ENCODE measurements at regions not wholly inside any gene's neighbourhood (a gene's known extent, or its start where the extent isn't known, plus 50 kb on each side); places are given as distances from the start of the nearest gene placed in this dataset.

DNA sequence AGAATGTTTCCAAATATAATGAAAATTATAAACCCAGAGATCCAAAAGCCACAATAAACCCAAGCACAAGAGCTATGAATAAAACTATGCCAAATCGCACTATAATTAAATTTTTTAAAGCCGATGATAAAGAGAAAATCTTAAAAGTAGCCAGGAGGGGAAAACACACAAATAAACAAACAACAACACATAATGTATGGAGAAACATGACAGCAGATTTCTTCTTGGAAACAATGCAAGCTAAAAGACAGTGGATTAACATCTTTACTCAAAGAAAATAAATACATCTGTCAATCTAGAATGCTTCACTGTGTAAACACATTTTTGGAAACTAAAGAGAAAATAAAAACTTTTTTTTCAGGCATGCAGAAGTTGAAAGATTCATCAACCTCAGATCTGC is 53.0 kb upstream of the SMOX start:
- DNase-seq, result no peak

DNA sequence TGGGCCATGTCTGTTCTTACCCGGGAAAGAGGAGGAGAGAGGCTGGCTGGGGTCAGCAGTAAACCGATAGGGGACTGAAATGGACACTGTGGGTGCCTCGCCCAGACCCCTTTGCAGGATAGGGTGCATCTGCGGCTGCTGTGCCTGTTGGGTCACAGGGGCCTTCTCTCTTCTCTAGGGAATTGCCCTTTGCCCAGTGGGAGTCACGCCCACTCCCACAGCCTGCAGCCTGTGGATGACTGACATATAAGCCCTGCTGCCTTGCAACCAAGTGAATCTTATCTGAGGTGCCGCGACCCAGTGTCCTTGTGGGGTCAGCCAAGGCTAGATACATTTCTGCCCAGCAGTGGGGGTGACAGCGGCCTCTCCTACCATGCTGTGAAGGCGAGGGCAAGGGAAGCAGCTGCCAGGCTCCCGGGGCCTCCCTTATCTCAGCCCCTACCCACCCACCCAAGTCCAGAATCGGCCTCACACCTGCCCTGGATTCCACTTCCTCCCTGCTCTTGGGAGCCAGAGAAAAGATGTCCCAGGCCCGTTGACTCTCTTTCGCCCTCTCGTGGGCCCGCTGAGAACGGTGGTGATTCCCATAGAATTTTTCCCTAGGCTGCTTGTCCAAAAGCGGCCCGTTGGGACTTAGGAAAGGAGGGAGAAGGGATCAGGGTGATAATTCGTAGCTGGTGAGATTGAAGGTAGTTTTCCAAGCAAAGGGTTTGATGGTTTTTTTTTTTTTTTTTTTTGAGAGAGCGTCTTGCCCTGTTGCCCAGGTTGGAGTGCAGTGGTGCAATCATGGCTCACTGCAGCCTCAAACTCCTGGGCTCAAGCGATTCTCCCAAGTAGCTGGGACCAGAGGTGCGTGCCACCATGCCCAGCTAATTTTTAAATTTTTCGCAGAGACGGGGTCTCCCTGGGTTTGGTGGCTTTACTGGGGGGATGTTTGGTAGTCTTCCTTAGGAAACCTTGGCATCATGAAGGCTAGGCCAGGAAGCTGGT is 56.8 kb upstream of the SMOX start:
- DNase-seq, result no peak

DNA sequence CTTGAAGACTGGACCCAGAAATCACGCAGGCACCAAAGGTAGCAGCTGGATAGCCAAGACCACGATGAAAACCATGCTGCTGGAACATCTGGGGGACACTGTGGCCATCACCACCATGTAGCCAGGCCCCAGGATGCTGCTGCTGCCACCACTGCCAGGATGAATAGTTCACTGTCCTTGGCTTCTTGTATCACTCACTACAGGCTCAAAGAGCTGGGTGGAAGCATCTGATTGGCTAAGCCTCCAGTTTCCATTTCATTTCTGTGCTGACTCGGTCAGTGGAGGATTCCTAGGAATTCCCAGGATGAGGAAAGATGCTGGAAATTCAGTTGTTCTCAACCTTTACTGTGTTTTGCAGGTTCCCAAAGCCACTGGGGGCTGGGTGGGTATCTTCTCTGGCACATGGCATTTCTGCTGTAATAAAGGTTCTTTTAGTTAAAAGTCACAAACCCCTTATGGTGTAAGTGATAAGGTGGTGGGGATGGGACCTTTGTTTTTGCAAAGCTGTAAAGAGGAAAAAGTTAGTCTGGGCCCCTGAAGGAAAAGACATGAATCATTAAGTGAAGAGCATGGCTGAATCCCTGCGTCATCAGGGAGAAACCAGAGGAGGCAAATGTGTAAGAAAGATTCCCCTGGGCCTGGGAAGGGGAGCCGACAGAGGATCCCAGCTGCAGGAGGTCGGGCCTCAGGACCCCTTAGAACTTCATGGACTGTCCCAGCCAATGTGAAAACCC is 57.7 kb upstream of the SMOX start:
- no peak for DNase-seq

DNA sequence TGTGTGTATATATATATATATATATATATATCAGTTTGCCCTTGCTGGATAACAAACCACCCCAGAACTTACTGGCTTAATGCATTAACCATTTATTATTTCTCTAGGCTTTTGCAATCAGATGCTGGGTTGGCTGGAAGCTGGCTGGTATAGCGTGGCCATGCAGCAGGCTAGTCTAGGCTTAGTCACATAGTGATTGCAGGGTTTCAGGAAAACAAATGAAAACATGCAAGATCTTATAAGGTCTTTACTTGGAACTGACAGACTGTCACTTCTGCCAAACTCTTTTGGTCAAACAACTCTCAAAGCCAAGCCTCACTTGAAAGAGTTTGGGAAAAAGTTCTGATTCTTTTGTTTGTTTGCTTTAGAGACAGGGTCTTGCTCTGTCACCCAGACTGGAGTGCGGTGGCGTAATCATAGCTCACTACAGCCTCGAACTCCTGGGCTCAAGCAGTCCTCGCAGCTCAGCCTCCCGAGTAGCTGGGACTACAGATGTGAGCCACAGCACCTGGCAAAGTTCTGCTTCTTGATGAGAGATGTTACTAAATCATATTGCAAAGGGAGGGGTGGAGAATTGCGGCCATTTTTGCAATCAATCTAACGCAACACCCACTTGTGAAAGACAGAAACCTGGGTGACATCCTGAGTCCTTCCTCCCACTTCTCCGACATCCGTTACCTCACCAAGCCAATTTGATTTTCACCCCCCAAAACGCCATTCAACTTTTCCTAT is 58.7 kb upstream of the SMOX start:
- DNase-seq, result no peak

DNA sequence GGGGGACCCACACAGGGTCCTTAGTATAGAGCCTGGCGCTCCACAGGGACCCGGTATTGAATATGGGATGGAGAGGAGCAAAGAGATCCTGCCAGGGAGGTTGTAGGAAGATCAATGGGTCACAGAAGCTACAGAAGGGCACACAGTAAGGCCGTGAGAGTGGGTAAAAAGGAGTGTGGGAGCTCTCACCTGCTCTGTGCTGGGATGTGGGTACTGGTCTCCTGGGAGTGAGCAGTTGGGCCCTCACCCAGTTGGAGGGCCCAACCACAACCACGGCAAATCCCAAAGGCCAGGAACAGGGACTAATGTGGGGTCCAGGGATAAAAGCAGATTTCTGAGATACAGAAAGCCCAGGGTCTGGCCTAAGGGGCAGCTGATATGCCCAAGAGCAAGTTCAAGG is 59.9 kb upstream of the SMOX start:
- DNase-seq, result no peak

DNA sequence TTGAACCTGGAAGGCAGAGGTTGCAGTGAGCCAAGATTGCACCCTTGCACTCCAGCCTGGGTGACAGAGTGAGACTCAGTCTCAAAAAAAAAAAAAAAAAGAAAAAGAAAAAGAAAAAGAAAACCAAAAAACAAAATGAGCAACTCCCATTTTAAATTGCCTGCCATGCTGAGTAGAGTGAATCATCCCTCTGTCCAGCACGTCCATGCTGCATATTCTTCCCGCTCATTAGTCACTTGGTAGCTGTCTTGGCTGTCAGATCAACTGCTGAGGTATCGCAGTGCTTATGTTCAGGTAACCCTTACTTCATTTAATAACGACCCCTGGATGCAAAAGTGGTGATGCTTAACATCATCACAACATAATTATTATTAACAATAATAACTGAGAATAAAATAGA is 60.7 kb upstream of the SMOX start:
- DNase-seq, result no peak

DNA sequence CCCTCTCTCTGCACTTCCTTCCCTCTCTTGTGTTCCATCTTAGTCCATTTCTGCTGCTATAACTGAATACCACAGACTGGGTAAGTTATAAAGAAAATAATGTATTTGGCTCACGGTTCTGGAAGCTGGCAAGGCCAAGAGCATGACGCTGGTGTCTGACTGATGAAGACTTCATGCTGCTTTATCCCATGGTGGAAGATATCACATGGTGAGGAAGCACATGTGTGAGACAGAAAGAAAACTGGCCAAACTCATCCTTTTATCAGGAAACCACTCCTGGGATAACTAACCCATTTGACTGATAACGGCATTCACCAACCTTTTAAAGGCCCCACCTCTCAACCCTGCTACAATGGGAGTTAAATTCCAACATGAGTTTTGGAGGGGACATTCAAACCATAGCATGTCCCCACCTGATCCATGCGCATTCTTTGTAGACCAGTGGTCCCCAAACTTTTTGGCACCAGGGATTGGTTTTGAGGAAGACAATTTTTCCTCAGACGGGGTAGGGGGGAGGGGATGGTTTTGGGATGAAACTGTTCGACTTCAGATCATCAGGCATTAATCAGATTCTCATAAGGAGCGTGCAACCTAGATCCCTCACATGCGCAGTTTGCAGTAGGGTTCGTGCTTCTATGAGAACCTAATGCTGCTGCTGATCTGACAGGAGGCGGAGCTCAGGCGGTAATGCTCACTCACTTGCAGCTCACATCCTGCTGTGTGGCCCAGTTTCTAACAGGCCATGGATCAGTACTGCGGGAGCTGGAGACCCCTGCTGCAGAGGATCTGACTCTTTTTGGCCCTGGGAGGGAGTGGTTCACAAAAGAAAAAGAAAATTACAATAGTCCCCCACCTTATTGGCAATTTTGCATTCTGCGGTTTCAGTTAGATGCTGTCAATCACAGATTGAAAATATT is 61.6 kb upstream of the SMOX start:
- DNase-seq, result no peak

DNA sequence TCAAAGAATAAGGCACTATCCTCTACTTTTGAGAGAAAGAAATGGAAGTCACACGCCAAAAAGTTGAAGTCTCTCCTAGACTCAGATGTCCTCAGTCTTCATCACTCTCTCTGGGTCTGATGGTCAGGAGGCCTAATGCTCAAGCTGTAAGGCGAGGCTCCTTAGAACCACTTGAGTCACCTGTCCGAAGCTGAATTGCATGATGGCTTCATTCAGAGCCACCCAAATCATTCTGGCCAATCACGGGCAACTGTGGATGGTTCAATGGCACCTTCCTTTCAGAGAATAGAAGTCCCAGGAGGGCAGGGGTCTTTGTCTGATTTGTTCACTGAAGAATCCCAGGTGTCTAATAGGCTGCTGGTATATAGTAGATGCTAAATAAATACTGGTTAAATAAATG is 63.9 kb upstream of the SMOX start:
- DNase-seq, result no peak

DNA sequence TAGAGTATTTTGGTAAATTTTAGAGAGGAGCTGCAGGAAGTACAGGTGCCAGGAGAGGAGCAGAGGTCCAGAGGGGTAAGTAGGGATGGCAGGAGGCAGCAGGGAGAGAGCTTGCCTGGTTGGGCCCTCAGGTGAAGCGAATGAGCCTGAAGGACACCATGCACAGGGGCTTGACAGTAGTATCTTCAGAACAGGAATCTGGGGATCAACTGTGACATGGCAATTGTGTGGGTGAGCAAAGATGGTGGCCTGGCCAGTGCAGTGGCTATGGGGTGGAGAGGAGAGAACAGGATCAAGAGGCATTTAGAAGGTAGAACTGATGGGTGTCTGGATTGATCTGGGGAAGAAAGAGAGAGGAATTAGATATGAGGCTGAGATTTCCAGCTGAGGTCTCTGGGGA is 64.5 kb upstream of the SMOX start:
- no peak for DNase-seq

DNA sequence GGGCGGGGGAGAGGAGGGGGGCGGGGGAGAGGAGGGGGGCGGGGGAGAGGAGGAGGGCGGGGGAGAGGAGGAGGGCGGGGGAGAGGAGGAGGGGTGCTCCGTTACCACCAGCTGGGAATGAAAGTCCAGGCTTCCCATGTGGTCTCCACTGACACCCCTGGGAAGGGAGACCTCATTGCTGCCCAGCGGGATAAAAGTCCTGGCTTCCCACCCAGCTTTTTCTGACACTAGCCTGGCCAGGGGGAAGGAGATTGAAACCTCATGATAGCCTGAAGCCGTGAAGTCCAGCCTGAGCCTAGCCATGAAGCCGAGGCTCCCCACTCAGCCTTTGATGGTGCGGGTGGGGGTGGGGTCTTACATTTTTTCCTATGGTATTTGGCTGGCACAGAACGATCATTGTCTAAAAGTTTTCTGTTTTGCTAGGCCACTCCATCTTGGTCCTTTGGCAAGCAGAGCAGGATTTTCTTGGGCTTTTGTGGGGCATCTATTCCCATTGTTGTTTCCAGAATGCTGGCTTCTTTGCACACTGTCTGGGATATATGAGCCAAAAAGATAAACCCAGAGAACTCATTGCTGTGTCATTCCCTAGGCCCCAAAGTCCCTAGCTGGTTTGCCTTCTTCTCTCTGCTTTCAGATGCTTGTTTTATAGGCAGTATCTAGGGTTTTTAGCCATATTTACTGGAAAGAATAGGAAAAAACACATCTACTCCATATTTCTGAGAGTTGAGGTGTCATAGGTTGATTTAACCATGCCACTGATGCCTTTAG is 65.3 kb upstream of the SMOX start:
- no peak for DNase-seq

DNA sequence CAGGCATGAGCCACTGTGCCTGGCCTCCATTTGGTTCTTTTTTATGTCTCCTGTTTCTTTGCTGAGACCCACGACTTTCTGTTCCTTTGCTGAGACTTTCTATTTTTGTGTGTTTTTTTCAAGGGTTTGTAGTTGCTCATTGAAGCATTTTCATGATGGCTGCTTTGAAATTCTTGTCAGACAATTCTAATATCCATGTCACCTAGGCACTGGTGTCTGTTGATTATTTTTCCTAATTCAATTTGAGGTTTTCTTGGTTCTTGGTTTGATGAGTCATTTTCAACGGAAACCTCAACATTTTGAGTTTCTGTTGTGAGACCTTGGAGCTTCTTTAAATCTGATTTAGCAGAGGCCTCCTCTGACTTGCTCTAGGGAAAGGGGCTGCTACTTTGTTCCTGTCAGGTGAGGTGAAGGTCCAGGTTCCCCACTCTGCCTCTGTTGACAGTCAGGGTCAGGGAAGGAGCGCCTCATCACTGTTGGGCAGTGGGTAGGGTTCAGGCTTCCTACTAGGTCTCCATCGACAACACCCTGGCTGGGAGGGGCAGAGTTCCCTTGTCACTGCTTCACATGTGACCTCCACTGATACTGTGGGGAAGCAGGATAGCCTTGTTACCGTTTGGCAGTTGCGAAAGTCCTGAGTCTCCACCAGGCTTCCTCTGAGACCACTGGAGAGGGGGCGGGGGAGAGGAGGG is 66.1 kb upstream of the SMOX start:
- DNase-seq, result peak; percentile 15

DNA sequence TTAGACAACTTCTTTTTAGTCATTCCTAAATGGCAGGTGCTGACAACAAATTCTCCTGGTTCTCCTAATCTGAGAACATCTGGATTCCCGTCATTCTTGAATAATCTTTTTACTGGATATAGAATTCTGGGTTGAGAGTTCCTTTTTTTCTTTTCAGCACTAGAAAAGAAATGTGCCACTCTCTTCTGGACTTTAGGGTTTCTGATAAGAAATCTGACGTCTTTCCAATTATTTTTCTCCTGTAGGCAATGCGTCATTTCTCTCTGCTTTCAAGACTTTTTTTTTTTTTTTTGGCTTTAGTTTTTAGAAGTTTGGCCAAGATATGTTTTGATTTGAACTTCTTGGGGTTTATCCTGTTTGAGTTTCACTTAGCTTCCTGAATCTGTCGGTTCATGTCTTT is 66.1 kb upstream of the RNF24 start:
- no peak for DNase-seq

DNA sequence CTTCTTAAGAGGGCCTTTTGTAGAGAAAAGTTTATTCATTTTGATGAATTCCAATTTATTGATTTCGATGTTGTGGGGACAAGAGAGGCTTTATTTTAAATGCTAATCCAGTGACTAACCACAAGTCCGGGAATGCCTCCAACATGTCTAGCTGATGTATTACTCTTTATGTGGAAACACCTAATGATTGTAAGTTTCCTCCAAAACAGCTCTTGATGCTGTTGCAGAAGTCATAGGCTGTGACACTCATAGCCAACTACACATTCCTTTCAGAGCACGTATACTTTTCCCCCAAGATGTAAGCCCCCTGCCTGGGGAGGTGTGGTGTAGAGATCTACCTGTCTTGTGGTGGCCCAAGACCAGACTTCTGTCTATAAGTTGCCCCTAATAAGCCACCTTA is 61.3 kb upstream of the RNF24 start:
- no peak for DNase-seq

DNA sequence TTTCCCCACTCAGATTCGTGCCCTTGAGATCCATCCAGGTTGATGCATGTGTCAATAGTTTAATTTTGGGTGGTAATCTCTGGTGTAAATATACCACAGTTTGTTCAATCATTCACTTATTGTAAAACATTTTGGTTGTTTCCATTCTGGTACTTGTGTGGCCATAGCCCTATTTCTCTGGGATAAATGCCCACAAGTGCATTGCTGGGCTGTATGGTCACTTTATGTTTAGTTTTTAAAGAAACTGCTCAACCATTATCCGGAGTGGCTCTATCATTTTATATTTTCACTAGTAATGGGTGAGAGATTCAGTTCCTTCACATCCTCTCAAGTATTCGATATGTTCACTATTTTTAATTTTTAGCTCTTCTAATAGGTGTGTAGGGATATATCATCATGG is 60.7 kb upstream of the RNF24 start:
- DNase-seq, result no peak

DNA sequence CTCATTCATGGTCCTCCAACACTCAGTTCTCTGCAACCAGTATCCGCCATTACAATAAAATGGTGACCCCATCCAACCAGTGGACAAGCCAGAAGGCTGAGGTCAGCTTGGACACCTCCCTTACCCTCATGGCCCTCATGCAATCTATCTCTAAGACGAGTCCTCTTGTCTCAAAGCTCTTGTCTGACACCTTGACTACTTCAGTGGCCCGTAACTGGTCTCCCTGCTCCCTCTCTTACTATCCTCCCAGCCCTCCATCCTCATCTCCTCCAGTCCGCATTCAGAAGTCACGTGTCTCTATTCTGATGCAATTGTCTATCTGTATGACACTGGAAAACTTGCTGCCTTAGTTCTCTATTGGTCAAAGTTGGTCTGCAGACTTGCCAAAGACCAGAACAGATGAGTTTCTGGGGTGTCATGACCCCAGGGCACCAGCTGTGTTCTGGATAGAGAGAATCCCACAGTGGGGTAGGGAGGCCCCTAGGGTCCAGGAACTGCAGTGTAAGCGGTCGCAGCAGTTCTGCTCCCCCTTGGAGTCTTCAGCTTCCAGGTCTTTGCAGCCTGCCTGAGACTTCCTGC is 59.6 kb upstream of the RNF24 start:
- no peak for DNase-seq

DNA sequence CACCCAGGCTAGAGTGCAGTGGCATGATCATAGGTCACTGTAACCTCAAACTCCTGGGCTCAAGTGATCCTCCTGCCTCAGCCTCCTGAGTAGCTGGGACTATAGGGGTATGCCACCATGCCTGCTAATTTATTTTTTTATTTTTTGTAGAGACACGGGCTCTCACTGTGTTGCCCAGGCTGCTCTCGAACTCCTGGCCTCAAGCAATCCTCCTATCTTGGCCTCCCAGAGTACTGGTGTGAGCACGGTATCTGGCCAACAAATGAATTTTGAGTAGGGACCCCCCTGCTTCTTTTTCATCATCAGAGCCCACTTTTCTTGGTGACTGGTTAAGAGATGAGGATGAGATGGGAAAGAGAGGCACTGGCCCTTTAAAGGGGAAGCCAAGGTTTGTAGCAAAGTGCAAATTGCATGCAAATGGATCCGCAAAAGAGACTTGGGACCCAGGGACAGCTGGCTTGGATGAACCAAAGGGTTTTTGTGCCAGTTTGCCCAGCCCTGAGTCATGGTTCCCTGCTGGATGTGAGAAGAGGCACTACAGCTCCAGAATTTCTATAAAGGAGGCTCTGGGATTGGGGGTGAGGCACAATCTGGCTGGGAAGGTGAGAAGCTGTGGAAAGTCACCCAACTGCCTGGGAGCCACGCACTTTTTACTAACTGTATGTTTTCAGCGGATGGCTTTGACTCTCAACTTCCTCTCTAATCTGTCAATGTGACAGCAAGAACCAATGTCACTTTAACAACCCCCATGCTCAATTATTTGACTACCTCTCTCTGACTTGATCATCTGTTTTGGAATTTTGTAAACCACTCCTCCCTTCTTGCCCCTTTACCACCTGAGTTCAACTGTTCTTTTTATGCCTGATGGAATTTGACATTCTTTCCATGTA is 58.7 kb upstream of the RNF24 start:
- no peak for DNase-seq

DNA sequence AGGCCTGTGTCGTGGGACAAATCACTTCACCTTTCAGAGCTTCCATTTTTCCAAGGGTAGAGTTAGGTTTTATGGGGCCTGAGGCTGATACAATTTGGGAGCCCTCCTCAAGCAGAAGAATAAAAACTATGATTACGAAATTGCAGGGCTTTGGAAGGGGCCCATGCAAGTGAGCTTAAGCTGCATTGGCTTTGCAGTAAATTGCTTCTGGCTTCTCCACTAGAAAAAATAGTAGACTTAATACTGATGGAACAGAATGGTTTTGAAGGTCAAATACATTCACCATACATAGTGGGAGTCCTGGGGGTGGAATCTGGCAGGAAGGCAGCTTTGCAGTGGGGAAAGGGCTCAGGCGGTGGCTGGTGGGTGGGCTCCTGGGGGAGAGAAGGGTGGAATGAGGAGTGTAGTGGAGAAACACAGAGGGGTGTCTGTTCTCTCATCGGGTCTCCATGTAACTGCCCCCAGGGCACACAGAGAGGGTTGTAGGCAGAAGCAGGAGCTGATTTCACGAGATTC is 55.9 kb upstream of the RNF24 start:
- no peak for DNase-seq

DNA sequence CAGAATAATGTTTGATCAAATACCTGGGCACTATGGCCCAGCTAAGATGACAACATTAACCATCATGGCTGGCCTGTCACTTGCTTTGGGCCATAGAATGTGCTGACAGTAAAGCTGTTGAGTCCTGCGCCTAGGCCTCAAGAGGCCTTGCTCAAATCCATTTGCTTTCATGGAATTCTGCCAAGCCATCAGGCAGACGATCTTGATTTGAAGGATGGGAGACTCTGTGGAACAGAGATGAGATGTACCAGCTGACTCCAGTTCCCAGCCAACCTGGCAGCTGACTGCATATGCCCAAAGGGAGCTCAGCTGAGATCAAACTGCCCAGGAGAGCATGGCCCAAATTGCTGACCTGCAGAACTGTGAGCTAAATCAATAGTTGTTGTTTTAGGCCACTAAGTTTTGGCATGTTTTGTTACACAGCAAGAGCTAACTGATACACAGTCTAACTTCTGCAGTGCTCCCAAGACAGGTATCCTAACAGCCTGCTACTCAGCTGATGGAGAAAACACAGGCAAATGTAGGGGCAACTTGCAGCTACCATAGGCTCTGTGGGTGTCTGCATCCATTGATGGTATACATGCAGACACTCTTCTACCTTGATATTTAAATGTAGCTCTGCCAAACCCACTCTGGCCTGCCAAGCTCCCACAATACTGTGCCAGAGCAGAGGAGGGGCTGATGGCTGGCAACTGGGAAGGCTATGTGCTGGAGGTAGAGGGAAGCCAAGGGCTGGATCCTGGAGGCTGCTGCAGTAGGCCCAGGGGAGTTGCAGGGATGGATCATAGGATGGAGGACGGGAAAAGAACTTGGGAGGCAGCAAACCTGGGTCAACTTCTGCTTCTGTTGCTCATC is 55.2 kb upstream of the RNF24 start:
- no peak for DNase-seq

All from activated T-cell treated with anti-CD3 and anti-CD28 coated beads for 4 hours (primary cell).